Nephron progenitor cell (in vitro differentiated cells): ENCODE measurements at regions not wholly inside any gene's neighbourhood (a gene's known extent, or its start where the extent isn't known, plus 50 kb on each side); places are given as distances from the start of the nearest gene placed in this dataset.

Source experiments
- DNase-seq: peaks from one replicate; pipeline ENCODE4 v3.0.0; 2021
- H3K27ac Mint-ChIP-seq: 2 replicates; pipeline ENCODE4 v1.8.0; 2021; ENCODE audit warnings: mild to moderate bottlenecking, moderate library complexity, mixed read lengths
- H3K27me3 Mint-ChIP-seq: 2 replicates; pipeline ENCODE4 v1.8.0; 2021; ENCODE audit warnings: mild to moderate bottlenecking, low read depth, mixed read lengths; ENCODE audit not compliant: poor library complexity
- H3K36me3 Mint-ChIP-seq: 2 replicates; pipeline ENCODE4 v1.8.0; 2021; ENCODE audit warnings: low read depth, mixed read lengths
- H3K4me1 Mint-ChIP-seq: 2 replicates; pipeline ENCODE4 v1.8.0; 2021; ENCODE audit warnings: mixed read lengths
- H3K4me3 Mint-ChIP-seq: 2 replicates; pipeline ENCODE4 v1.8.0; 2021; ENCODE audit warnings: mild to moderate bottlenecking, moderate library complexity, mixed read lengths
- H3K9me3 Mint-ChIP-seq: 2 replicates; pipeline ENCODE4 v1.8.0; 2021; ENCODE audit warnings: mild to moderate bottlenecking, moderate library complexity, mixed read lengths
- CTCF ChIP-seq: fragments of 200-600 bp; sonication (generic); IDR thresholded peaks from 2 replicates; pipeline ENCODE4 v1.5.0; 2021; ENCODE audit warnings: antibody characterized with exemption

- Mint-ChIP-seq H3K27ac (peak overlapping the region; percentile 91), H3K36me3 (no peaks in the 10 kb centered on the region), H3K9me3 (peaks cover 17% of the 10 kb centered on the region), H3K4me3 (no peak overlapping the region), H3K4me1 (peaks cover 48% of the 10 kb centered on the region), H3K27me3 (peaks cover 4% of the 10 kb centered on the region)
- no peak for DNase-seq
- no peak for TF ChIP-seq CTCF
Observed at GRCh38 chr18:51623653-51624052, 426.2 kb upstream of the MEX3C start.

DNA sequence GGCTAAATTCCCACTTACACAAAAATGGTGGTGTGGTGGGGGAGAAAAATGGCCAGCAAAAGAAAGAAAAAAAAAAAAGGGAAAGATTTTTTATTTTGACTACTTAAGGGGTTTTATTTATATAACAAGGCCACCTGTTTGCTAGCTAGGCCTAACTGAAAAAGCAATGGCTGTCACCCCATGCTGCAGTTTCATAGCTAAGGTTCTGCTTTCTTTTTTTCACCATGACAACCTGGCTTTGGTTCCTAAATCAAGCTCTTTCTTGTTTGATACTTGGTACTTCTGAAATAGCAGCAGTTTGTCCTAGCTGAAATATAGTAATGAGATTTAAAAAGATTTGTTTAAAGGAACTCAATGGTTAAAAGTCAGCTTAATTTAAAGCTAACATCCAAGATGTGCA lies 433.2 kb upstream of the MEX3C start:
- Mint-ChIP-seq H3K9me3 (peaks cover 59% of the 10 kb centered on the region), H3K36me3 (peaks cover 9% of the 10 kb centered on the region)
- no peak for TF ChIP-seq CTCF

GRCh38 chr18:51637881-51638280 lies 440.4 kb upstream of the MEX3C start:
- Mint-ChIP-seq H3K36me3 (peaks cover 16% of the 10 kb centered on the region), H3K4me3 (no peak overlapping the region), H3K27ac (no peak overlapping the region), H3K4me1 (no peaks in the 10 kb centered on the region), H3K9me3 (peaks cover 49% of the 10 kb centered on the region), H3K27me3 (peaks cover 4% of the 10 kb centered on the region)
- no peak for TF ChIP-seq CTCF
- no peak for DNase-seq

More for the DNA sequence above, 433.2 kb upstream of the MEX3C start:
- peak overlapping the region; percentile 36 for H3K27ac Mint-ChIP-seq
- DNase-seq: no peak
- peaks cover 17% of the 10 kb centered on the region for H3K4me1 Mint-ChIP-seq
- H3K4me3 Mint-ChIP-seq: no peak overlapping the region
- H3K27me3 Mint-ChIP-seq: no peaks in the 10 kb centered on the region

GRCh38 chr18:51639541-51639940 lies 442.1 kb upstream of the MEX3C start:
- H3K27ac Mint-ChIP-seq: no peak overlapping the region
- H3K4me3 Mint-ChIP-seq: no peak overlapping the region
- H3K4me1 Mint-ChIP-seq: peaks cover 5% of the 10 kb centered on the region
- H3K27me3 Mint-ChIP-seq: peaks cover 4% of the 10 kb centered on the region
- no peak for DNase-seq
- TF ChIP-seq CTCF: no peak
- H3K9me3 Mint-ChIP-seq: peaks cover 33% of the 10 kb centered on the region
- peaks cover 16% of the 10 kb centered on the region for H3K36me3 Mint-ChIP-seq

- H3K27me3 Mint-ChIP-seq: peaks cover 1% of the 10 kb centered on the region
- no peak for DNase-seq
- TF ChIP-seq CTCF: no peak
- H3K4me1 Mint-ChIP-seq: peaks cover 5% of the 10 kb centered on the region
- H3K4me3 Mint-ChIP-seq: no peak overlapping the region
- H3K9me3 Mint-ChIP-seq: peaks cover 5% of the 10 kb centered on the region
- H3K36me3 Mint-ChIP-seq: no peaks in the 10 kb centered on the region
- H3K27ac Mint-ChIP-seq: no peak overlapping the region
Observed at GRCh38 chr18:51643483-51643882, 446.0 kb upstream of the MEX3C start.

- no peak for DNase-seq
- Mint-ChIP-seq H3K27me3 (peaks cover 3% of the 10 kb centered on the region), H3K4me3 (no peak overlapping the region), H3K9me3 (no peaks in the 10 kb centered on the region), H3K36me3 (no peaks in the 10 kb centered on the region), H3K4me1 (peaks cover 5% of the 10 kb centered on the region), H3K27ac (no peak overlapping the region)
- no peak for TF ChIP-seq CTCF
Observed at GRCh38 chr18:51645607-51646006, 448.1 kb upstream of the MEX3C start.
